Esophagus muscularis mucosa (tissue), 4 donors: ENCODE measurements at regions not wholly inside any gene's neighbourhood (a gene's known extent, or its start where the extent isn't known, plus 50 kb on each side); places are given as distances from the start of the nearest gene placed in this dataset.
A peak's percentile ranks its signal among the peaks of the same experiment; 100 is the strongest.

Experiments
- DNase-seq: peaks from one replicate; pipeline ENCODE4 v3.0.0-alpha.2; 2017; ENCODE audit errors: extremely low spot score
- H3K27ac ChIP-seq, 4 donors: fragments of 200-600 bp; sonication (generic); replicated peaks in 1 of 4; 1 replicate in 3 of 4; 2 replicates in 1 of 4; pipeline ENCODE4 v1.5.1; 2016 to 2019; ENCODE audit warnings: mild to moderate bottlenecking in 1 of 4
- H3K27me3 ChIP-seq, 4 donors: fragments of 200-600 bp; sonication (generic); one replicate each; pipeline versions ENCODE4 v1.5.1 to v1.6.0; 2016 to 2019
- H3K36me3 ChIP-seq, 4 donors: fragments of 200-600 bp; sonication (generic); one replicate each; pipeline ENCODE4 v1.5.1; 2016 to 2019
- H3K4me1 ChIP-seq, 4 donors: fragments of 200-600 bp; sonication (generic); one replicate each; pipeline ENCODE4 v1.5.1; 2016 to 2019
- H3K4me3 ChIP-seq, 4 donors: fragments of 200-600 bp; sonication (generic); 1 replicate in 2 of 4; 2 replicates in 2 of 4; pipeline ENCODE4 v1.5.1; 2016 to 2019; ENCODE audit warnings: mild to moderate bottlenecking in 4 of 4, moderate library complexity in 1 of 4
- H3K9me3 ChIP-seq, 4 donors: fragments of 200-600 bp; sonication (generic); 1 replicate in 3 of 4; 2 replicates in 1 of 4; pipeline ENCODE4 v1.5.1; 2016 to 2019
- CTCF ChIP-seq, 3 experiments: fragments of 200-600 bp in 2 of 3; fragments of 450-650 bp in 1 of 3; sonication (generic) in 2 of 3; IDR thresholded peaks; one replicate each; pipeline ENCODE4 v1.5.1; 2017 to 2019; ENCODE audit warnings: antibody characterized with exemption in 3 of 3, mild to moderate bottlenecking in 2 of 3, moderate library complexity in 1 of 3
- EP300 ChIP-seq: sonication (generic); formaldehyde crosslinking; IDR thresholded peaks from one replicate; pipeline ENCODE4 v1.6.1; 2017; ENCODE audit warnings: antibody characterized with exemption
- POLR2A ChIP-seq: fragments of 450-650 bp; IDR thresholded peaks from one replicate; pipeline ENCODE4 v1.6.1; 2017; ENCODE audit warnings: antibody characterized with exemption, moderate library complexity, mild to moderate bottlenecking, low read depth
- POLR2AphosphoS5 ChIP-seq, 2 donors: sonication (generic); formaldehyde crosslinking; IDR thresholded peaks; one replicate each; pipeline ENCODE4 v1.6.1; 2017; ENCODE audit warnings: antibody characterized with exemption in 2 of 2
- WGBS: methylation state at CpG from one replicate; pipeline ENCODE4 v1.1.5; 2018; 5-methylcytosine and 5-hydroxymethylcytosine counted together
- intact Hi-C: fragments of 100-400 bp; cut with DNase I; formaldehyde crosslinking; loops from one replicate; pipeline ENCODE4 v1.15.1; 2023
- small RNA-seq, 3 donors: library from RNA; depleted of rRNA; stranded (forward); fragments of <200 nt; gene quantifications; one replicate each; pipeline ENCODE3, GENCODE V24; 2016

GRCh38 chr1:192952646-192953045 lies 106.5 kb downstream of the UCHL5 start:
- Histone ChIP-seq H3K4me3 (no peak overlapping the region), H3K27me3 (no peaks in the 10 kb centered on the region), H3K27ac (peak overlapping the region in 1 of 4 donors; percentile 22), H3K4me1 (peaks cover 0 to 19% (median 15%) of the 10 kb centered on the region in 4 donors), H3K36me3 (no peaks in the 10 kb centered on the region), H3K9me3 (no peaks in the 10 kb centered on the region)
- TF ChIP-seq EP300: no peak
- TF ChIP-seq POLR2AphosphoS5 (IDR thresholded peaks at IDR 0.05): no peak
- no peak for TF ChIP-seq CTCF (IDR thresholded peaks at IDR 0.05)
- intact Hi-C loops: no loop called here
- 74% methylated on average over 2 of the region's 2 CpGs for WGBS
- DNase-seq: no peak

- TF ChIP-seq POLR2AphosphoS5 (IDR thresholded peaks at IDR 0.05): no peak
- Histone ChIP-seq H3K27me3 (no peaks in the 10 kb centered on the region), H3K36me3 (no peaks in the 10 kb centered on the region), H3K4me3 (no peak overlapping the region), H3K27ac (no peak overlapping the region), H3K9me3 (no peaks in the 10 kb centered on the region), H3K4me1 (peaks cover 0 to 19% (median 15%) of the 10 kb centered on the region in 4 donors)
- whole genome bisulfite sequencing: 75% methylated on average over 7 of the region's 7 CpGs
- intact Hi-C loops: no loop called here
- no peak for DNase-seq
Measured at GRCh38 chr1:192954705-192955265, 104.4 kb downstream of the UCHL5 start.

GRCh38 chr1:192958350-192958749 lies 100.8 kb downstream of the UCHL5 start:
- Histone ChIP-seq H3K9me3 (no peaks in the 10 kb centered on the region), H3K4me1 (no peaks in the 10 kb centered on the region), H3K27ac (no peak overlapping the region), H3K36me3 (no peaks in the 10 kb centered on the region), H3K4me3 (no peak overlapping the region), H3K27me3 (no peaks in the 10 kb centered on the region)
- intact Hi-C loops: no loop called here
- no peak for DNase-seq
- no peak for TF ChIP-seq POLR2AphosphoS5 (IDR thresholded peaks at IDR 0.05)
- TF ChIP-seq CTCF (IDR thresholded peaks at IDR 0.05): no peak
- TF ChIP-seq POLR2A: no peak
- no peak for TF ChIP-seq EP300

- Histone ChIP-seq H3K9me3 (no peaks in the 10 kb centered on the region), H3K27ac (no peak overlapping the region), H3K4me3 (no peak overlapping the region), H3K4me1 (no peaks in the 10 kb centered on the region), H3K27me3 (no peaks in the 10 kb centered on the region), H3K36me3 (no peaks in the 10 kb centered on the region)
- no peak for TF ChIP-seq POLR2A
- TF ChIP-seq EP300: no peak
- no peak for TF ChIP-seq POLR2AphosphoS5 (IDR thresholded peaks at IDR 0.05)
- no peak for TF ChIP-seq CTCF (IDR thresholded peaks at IDR 0.05)
- intact Hi-C loops: no loop called here
- DNase-seq: no peak
Measured at GRCh38 chr1:192958871-192959270, 100.3 kb downstream of the UCHL5 start.

- H3K27me3 ChIP-seq: no peaks in the 10 kb centered on the region
- H3K9me3 ChIP-seq: no peaks in the 10 kb centered on the region
- no peaks in the 10 kb centered on the region for H3K36me3 ChIP-seq
- DNase-seq: no peak
- no peak overlapping the region for H3K27ac ChIP-seq
- H3K4me1 ChIP-seq: no peaks in the 10 kb centered on the region
- TF ChIP-seq POLR2AphosphoS5 (IDR thresholded peaks at IDR 0.05): no peak
- TF ChIP-seq POLR2A: no peak
- TF ChIP-seq EP300: no peak
- TF ChIP-seq CTCF (IDR thresholded peaks at IDR 0.05): no peak
- intact Hi-C loops: no loop called here
- no peak overlapping the region for H3K4me3 ChIP-seq
Measured at GRCh38 chr1:192959657-192960186, 99.4 kb downstream of the UCHL5 start.

Small RNA genes lying in the stretch of these regions (small RNA-seq; reads per million reads assigned to genes)
- 0 reads per million in 3 donors for gene RN7SKP126
